GM21619 (cell line): ENCODE measurements at regions not wholly inside any gene's neighbourhood (a gene's known extent, or its start where the extent isn't known, plus 50 kb on each side); places are given as distances from the start of the nearest gene placed in this dataset.

Experiments
- ATAC-seq: cut with Tn5 transposase; IDR thresholded peaks from one replicate; pipeline ENCODE4 v1.9.1; 2021; ENCODE audit not compliant: unreplicated experiment

DNA sequence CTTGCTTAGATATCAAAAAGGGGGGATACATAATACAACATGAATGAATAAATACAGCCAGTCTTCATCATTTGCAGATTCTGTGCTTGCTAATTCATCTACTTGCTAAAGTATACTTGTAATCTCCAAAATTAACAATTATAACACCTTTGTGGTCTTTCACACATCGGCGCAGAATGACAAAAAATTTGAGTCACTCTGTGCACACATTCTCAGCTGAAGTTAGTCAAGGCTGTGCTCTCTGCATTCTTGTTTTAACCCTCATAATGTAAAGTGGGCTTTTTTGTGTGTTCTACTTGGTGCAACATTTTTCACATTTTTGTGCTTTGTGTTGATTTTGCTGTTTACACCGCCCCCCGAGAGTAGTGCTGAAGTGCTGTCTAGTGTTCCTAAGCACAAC lies 65.8 kb upstream of the GPRIN3 start:
- no peak for ATAC-seq

DNA sequence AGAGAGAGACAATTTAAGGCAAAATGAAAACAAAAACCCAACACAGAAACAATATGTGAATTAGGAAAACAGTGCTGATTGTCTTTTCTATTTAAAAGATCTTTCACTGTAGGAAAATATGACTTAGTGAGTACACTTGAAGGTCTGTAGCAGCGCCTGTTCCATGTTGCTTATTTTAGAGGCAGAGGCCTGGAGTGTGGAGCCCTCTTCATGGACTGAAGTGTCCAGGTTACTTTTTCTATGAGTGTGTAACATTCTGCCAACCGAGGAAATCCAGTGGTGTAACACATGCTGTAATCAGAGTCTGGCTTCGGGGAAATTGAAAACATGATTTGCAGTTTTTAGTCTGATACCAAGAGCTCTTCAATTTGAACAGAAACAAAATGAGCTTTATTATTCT lies 64.0 kb upstream of the GPRIN3 start:
- ATAC-seq: no peak

DNA sequence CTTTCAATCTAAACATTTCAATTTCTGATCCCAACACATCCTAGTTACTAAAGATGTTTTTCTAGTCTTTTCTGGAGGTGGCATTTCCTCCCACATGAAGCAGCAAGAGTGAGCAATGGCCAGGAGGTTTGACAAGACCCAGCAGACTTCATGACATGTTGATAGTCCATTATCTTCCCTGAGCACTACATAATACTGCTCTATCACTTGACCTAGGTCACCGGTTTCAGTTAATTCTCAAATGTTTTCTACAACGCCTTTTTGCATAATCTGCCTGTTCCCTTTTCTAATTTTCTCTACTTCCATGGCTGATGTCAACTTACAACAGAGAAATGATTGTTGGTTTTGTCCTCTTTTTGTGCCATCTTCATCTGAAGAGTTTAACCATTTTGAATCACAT lies 62.0 kb upstream of the GPRIN3 start:
- no peak for ATAC-seq

DNA sequence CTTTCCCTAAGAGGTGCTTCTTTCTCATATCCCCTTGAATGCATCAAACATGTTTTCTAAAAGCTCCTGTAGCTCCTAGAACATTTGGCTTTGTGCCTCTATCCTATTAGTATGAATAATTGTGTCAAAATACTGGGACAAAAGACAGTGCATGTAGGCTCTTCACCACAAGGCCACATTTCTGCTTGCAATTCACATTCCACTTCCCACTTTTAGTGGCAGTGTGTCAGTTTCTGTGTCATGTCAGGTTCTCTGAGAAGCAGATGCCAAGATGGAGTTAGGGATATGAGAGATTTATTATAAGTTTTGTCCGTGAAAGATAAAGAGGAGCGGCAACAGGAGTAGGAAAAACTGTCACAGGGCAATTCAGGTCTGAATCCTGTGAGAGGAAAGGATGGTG lies 61.3 kb upstream of the GPRIN3 start:
- ATAC-seq: no peak

DNA sequence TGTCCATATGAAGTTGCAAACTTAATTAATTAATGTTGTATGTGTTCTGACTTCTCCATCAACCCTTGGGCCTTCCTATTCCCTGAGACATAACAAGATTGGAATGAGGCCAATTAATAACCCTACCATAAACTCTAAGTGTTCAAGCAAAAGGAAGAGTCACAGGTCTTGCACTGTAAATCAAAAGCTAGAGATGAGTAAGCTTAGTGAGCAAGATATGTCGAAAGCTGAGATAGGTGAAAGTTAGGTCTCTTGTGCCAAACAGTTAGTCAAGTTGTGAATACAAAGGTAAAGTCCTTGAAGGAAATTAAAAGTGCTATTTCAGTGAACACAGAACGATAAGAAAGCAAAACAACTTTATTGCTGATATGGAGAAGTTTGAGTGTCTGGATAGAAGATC lies 58.2 kb upstream of the GPRIN3 start:
- no peak for ATAC-seq

DNA sequence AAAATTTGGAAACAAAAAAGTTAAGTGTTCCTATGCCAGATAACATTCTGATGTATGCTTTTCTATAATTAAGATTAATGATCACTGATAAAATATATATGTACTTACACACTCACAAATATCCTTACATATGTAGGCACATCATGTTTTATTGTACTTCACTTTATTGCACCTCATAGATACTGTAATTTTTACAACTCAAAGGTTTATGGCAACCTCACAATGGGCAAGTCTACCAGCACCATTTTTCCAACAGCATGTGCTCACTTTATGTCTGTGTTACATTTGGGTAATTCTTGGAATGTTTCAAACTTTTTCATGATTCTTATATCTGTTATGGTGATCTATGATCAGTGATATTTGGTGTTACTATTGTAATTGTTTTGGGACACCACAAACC lies 57.8 kb upstream of the GPRIN3 start:
- ATAC-seq: no peak

DNA sequence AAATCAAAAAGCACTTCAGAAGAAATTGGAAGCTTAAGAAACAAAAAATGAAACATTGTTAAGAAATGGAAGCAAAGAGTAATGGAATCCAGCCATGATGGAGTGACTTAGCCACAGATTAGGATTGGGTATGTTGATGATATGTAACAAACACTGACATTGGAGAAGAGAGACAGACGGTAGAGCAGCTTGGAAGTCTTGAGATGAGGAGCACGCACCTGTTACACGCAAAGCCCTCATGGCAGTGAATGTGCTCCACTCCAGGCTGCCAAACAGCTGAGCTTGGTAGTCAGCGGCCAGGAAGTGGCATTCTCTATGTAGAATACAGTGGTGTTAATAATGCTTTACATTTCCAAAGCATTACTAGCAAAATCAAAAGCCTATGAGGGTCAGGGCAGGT lies 56.9 kb upstream of the GPRIN3 start:
- ATAC-seq: no peak

DNA sequence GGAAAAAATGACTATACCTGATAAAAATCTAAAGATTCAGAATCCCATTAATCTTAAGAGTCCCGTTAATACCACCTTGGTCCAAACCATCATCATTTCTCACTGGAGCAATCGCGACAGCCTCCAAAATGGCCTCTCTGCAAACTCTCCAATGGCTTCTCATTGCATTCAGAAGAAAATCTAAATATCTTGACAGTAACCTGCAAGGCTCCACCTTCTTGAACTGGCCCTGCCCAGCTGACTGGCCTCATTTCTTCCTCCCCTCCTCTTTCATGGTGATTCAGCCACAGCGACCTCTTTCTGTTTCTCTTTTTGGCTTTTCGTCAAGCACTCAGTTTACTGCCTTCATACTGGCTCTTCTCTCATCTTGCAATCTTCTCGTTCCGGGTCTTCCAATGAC lies 56.2 kb upstream of the GPRIN3 start:
- no peak for ATAC-seq

DNA sequence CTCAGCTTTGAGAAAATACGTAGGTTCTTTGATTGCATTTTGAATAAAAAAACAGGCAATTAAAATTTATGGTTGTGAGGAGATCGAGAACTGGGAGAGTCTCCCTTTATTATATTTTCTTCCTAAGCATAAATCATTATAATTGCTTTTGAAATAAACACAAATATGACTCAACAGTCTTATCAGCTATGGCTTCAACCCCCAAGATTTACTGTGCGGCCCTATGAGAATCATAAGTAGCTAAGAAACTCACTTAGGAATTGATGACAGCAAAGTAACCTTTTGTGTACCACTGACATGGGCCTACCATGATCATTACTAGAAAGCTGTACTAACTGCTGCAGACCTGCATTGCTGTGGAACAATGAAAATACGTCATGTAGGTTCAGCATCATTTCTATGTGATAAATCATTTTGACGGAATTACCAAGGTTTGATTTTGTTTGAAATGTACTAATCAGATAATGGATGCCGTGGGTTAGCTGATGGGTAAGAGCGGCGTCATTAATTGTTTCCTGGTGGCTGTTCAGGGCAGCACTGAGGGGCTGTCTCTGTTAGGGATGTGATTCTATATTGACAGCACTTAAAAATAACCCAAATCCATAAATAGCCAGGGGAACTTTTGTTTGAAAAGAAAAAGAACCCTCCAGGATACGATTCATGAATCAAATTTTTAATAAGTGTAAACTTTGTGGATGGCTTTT lies 51.5 kb upstream of the GPRIN3 start:
- ATAC-seq: no peak

DNA sequence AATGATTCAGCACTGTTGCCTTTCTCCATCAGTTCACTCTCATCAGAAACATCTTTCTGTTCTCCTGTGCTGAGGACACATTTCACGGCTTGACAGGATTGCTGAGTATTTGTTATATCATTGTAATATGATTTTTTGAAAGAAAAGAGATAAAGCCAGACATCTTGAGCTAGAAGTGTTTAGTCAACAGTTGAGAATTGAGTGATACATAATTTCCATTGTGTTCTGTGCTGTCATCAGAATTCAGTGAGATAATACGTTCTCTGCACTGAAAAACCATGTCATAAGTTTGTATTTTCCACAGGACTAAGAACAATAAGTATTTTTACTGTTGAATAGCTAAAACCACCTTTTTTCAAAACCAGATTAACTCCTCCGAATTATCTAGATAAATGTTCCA lies 50.2 kb upstream of the GPRIN3 start:
- no peak for ATAC-seq
